ENCODE measurements at regions not wholly inside any gene's neighbourhood (a gene's known extent, or its start where the extent isn't known, plus 50 kb on each side); places are given as distances from the start of the nearest gene placed in this dataset.

DNA sequence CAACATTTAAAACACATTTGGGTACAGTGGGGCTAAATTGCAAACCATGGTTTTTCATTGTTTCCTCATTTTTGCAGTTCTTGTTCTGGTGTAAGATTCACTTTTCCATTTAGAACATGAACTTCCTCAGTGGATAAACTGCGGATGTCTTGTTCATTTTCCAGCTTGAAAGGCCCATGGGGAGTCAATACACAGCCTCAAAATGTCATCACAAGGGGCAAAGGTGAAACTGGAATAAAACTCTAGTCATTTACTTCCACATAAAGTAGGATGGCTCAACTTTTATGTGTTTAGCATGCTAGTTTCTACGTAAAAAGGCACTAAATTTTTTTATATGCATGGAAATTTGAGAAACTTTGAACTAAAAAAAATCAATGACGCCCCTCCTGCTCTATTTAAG, 718.8 kb downstream of the TLR4 start:
- TF ChIP-seq, protein P1, sequence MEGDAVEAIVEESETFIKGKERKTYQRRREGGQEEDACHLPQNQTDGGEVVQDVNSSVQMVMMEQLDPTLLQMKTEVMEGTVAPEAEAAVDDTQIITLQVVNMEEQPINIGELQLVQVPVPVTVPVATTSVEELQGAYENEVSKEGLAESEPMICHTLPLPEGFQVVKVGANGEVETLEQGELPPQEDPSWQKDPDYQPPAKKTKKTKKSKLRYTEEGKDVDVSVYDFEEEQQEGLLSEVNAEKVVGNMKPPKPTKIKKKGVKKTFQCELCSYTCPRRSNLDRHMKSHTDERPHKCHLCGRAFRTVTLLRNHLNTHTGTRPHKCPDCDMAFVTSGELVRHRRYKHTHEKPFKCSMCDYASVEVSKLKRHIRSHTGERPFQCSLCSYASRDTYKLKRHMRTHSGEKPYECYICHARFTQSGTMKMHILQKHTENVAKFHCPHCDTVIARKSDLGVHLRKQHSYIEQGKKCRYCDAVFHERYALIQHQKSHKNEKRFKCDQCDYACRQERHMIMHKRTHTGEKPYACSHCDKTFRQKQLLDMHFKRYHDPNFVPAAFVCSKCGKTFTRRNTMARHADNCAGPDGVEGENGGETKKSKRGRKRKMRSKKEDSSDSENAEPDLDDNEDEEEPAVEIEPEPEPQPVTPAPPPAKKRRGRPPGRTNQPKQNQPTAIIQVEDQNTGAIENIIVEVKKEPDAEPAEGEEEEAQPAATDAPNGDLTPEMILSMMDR (IDR thresholded peaks at IDR 0.05; ENCODE audit: insufficient read depth, low read depth, low read length): no peak
- no peak for TF ChIP-seq EZH2 (IDR thresholded peaks at IDR 0.05; ENCODE audit: insufficient read depth, low read length)
- H3K4me1 Mint-ChIP-seq (ENCODE audit: low read depth, unreplicated experiment): no peaks in the 10 kb centered on the region

DNA sequence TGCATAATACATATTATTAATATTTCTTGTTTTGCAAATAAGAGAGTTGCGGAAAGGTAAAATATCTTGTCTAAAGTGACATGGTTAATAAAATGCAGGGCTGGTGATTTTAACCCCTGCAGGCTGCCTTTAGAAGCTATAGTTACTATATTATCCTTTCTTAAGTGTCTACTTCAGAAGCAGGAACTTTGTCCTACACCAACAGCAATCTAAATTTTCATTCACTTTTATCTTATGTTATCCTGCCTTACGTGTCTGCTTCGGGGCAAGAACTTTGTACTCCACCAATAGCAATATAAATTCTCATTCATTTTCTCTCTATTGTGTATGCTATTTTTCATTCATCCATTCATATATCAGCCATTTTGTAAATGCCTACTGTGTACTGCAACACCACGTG, 719.5 kb downstream of the TLR4 start:
- Histone ChIP-seq H3K4me2 (ENCODE audit: low read length) (no peak overlapping the region), H3K9me3 (ENCODE audit: insufficient read depth, low read depth, low read length) (no peaks in the 10 kb centered on the region), H4K20me1 (ENCODE audit: insufficient read depth, low read length) (no peaks in the 10 kb centered on the region), H3K79me2 (ENCODE audit: insufficient read depth, low read length) (no peaks in the 10 kb centered on the region), H3K27me3 (ENCODE audit: insufficient read depth, low read length) (no peaks in the 10 kb centered on the region), H2AFZ (ENCODE audit: low read depth, low read length) (no peak overlapping the region), H3K4me1 (ENCODE audit: insufficient read depth, low read length) (no peaks in the 10 kb centered on the region), H3K27ac (ENCODE audit: low read depth, low read length) (no peak overlapping the region), H3K36me3 (ENCODE audit: insufficient read depth, low read length) (no peaks in the 10 kb centered on the region), H3K9ac (ENCODE audit: low read length) (no peak overlapping the region), H3K4me3 (ENCODE audit: insufficient read depth, low read depth, low read length) (no peak overlapping the region)
- no peaks in the 10 kb centered on the region for H3K4me1 Mint-ChIP-seq (ENCODE audit: low read depth, unreplicated experiment)
- FAIRE-seq: no peak
- DNase-seq (ENCODE audit: low read depth): no peak
- no peaks in the 10 kb centered on the region for H3K9me3 Mint-ChIP-seq (ENCODE audit: unreplicated experiment)
- H3K27me3 Mint-ChIP-seq (ENCODE audit: low read depth, unreplicated experiment): no peaks in the 10 kb centered on the region
- TF ChIP-seq, protein P1 (IDR thresholded peaks at IDR 0.05; ENCODE audit: insufficient read depth, low read depth, low read length): no peak
- no peak for TF ChIP-seq EZH2 (IDR thresholded peaks at IDR 0.05; ENCODE audit: insufficient read depth, low read length)
- H3K27ac Mint-ChIP-seq (ENCODE audit: unreplicated experiment): no peak overlapping the region
- H3K36me3 Mint-ChIP-seq (ENCODE audit: low read depth, unreplicated experiment): no peaks in the 10 kb centered on the region
- no peak overlapping the region for H3K4me3 Mint-ChIP-seq (ENCODE audit: unreplicated experiment)

More for the DNA sequence above, 718.8 kb downstream of the TLR4 start:
- no peaks in the 10 kb centered on the region for H3K4me1 ChIP-seq (ENCODE audit: insufficient read depth, low read length)
- FAIRE-seq: no peak
- no peak overlapping the region for H3K4me2 ChIP-seq (ENCODE audit: low read length)
- Mint-ChIP-seq H3K27me3 (ENCODE audit: low read depth, unreplicated experiment) (no peaks in the 10 kb centered on the region), H3K36me3 (ENCODE audit: low read depth, unreplicated experiment) (no peaks in the 10 kb centered on the region), H3K9me3 (ENCODE audit: unreplicated experiment) (no peaks in the 10 kb centered on the region), H3K27ac (ENCODE audit: unreplicated experiment) (no peak overlapping the region), H3K4me3 (ENCODE audit: unreplicated experiment) (no peak overlapping the region)
- no peak overlapping the region for H2AFZ ChIP-seq (ENCODE audit: low read depth, low read length)
- no peaks in the 10 kb centered on the region for H3K79me2 ChIP-seq (ENCODE audit: insufficient read depth, low read length)
- no peaks in the 10 kb centered on the region for H3K36me3 ChIP-seq (ENCODE audit: insufficient read depth, low read length)
- no peaks in the 10 kb centered on the region for H3K9me3 ChIP-seq (ENCODE audit: insufficient read depth, low read depth, low read length)
- no peak overlapping the region for H3K27ac ChIP-seq (ENCODE audit: low read depth, low read length)
- DNase-seq (ENCODE audit: low read depth): no peak
- no peaks in the 10 kb centered on the region for H4K20me1 ChIP-seq (ENCODE audit: insufficient read depth, low read length)
- H3K27me3 ChIP-seq (ENCODE audit: insufficient read depth, low read length): no peaks in the 10 kb centered on the region
- H3K4me3 ChIP-seq (ENCODE audit: insufficient read depth, low read depth, low read length): no peak overlapping the region
- no peak overlapping the region for H3K9ac ChIP-seq (ENCODE audit: low read length)

GRCh38 chr9:118426772-118427171, 722.6 kb downstream of the TLR4 start:
- FAIRE-seq: no peak
- no peaks in the 10 kb centered on the region for H3K9me3 ChIP-seq (ENCODE audit: insufficient read depth, low read depth, low read length)
- no peaks in the 10 kb centered on the region for H3K4me1 Mint-ChIP-seq (ENCODE audit: low read depth, unreplicated experiment)

More at GRCh38 chr9:118426772-118427171, 722.6 kb downstream of the TLR4 start:
- H3K9me3 Mint-ChIP-seq (ENCODE audit: unreplicated experiment): no peaks in the 10 kb centered on the region
- Histone ChIP-seq H3K9ac (ENCODE audit: low read length) (no peak overlapping the region), H3K79me2 (ENCODE audit: insufficient read depth, low read length) (no peaks in the 10 kb centered on the region), H3K36me3 (ENCODE audit: insufficient read depth, low read length) (no peaks in the 10 kb centered on the region), H3K4me3 (ENCODE audit: insufficient read depth, low read depth, low read length) (no peak overlapping the region), H3K27me3 (ENCODE audit: insufficient read depth, low read length) (no peaks in the 10 kb centered on the region), H3K4me1 (ENCODE audit: insufficient read depth, low read length) (no peaks in the 10 kb centered on the region), H4K20me1 (ENCODE audit: insufficient read depth, low read length) (no peaks in the 10 kb centered on the region), H2AFZ (ENCODE audit: low read depth, low read length) (no peak overlapping the region), H3K4me2 (ENCODE audit: low read length) (no peak overlapping the region), H3K27ac (ENCODE audit: low read depth, low read length) (no peak overlapping the region)
- TF ChIP-seq, protein P1 (IDR thresholded peaks at IDR 0.05; ENCODE audit: insufficient read depth, low read depth, low read length): no peak
- TF ChIP-seq EZH2 (IDR thresholded peaks at IDR 0.05; ENCODE audit: insufficient read depth, low read length): no peak
- H3K36me3 Mint-ChIP-seq (ENCODE audit: low read depth, unreplicated experiment): no peaks in the 10 kb centered on the region
- no peak overlapping the region for H3K27ac Mint-ChIP-seq (ENCODE audit: unreplicated experiment)
- H3K4me3 Mint-ChIP-seq (ENCODE audit: unreplicated experiment): no peak overlapping the region
- H3K27me3 Mint-ChIP-seq (ENCODE audit: low read depth, unreplicated experiment): no peaks in the 10 kb centered on the region
- no peak for DNase-seq (ENCODE audit: low read depth)

All from astrocyte (in vitro differentiated cells and primary cell).